SK-N-SH (cell line): ENCODE measurements at regions not wholly inside any gene's neighbourhood (a gene's known extent, or its start where the extent isn't known, plus 50 kb on each side); places are given as distances from the start of the nearest gene placed in this dataset.

Experiments
- CTCF ChIA-PET: fragments of 300-600, 350-600 bp; formaldehyde crosslinking; extraction: SDS; loops from one replicate; lab custom pipeline; 2021; lab: Yijun Ruan, JAX
- POLR2A ChIA-PET: fragments of 350-600 bp; sonication (Branson Sonifier 250); formaldehyde crosslinking; extraction: SDS; loops from one replicate; lab custom pipeline; 2020; ENCODE audit warnings: antibody characterized with exemption, inconsistent platforms; lab: Yijun Ruan, JAX
- DNase-seq: peaks from one replicate; pipeline ENCODE4 v3.0.0; 2012
- H2AFZ ChIP-seq: fragments of 200-600 bp; sonication (generic); 2 replicates; pipeline ENCODE4 v1.8.1; 2016; ENCODE audit warnings: antibody characterized with exemption, mild to moderate bottlenecking, low read depth
- H3F3A ChIP-seq: fragments of 200-600 bp; sonication (generic); replicated peaks from 2 replicates; pipeline ENCODE3; 2016; ENCODE audit warnings: antibody characterized with exemption, mild to moderate bottlenecking; ENCODE audit not compliant: insufficient read depth
- H3K27ac ChIP-seq, 2 experiments: fragments of 200-500 bp in 1 of 2; fragments of 200-600 bp in 1 of 2; sonication (Bioruptor generic) in 1 of 2; sonication (generic), shearing (Covaris generic) in 1 of 2; 2 replicates each; pipeline versions ENCODE4 v1.5.1 to v1.6.1; 2014 to 2016; ENCODE audit warnings: low read depth in 2 of 2, inconsistent platforms in 1 of 2, low read length in 1 of 2, mild to moderate bottlenecking in 1 of 2, mixed read lengths in 1 of 2
- H3K27me3 ChIP-seq: fragments of 200-600 bp; sonication (generic), shearing (Covaris generic); 2 replicates; pipeline ENCODE4 v1.6.1; 2016; ENCODE audit warnings: mixed run types; ENCODE audit not compliant: insufficient read depth
- H3K36me3 ChIP-seq, 2 experiments: fragments of 200-500 bp in 1 of 2; fragments of 200-600 bp in 1 of 2; sonication (Bioruptor generic) in 1 of 2; sonication (generic) in 1 of 2; replicated peaks in 1 of 2; 2 replicates each; pipeline versions ENCODE3 to v1.5.1; 2014 to 2016; ENCODE audit warnings: low read length in 1 of 2, mild to moderate bottlenecking in 1 of 2; ENCODE audit not compliant: insufficient read depth in 2 of 2, control insufficient read depth in 1 of 2
- H3K4me1 ChIP-seq, 2 experiments: fragments of 200-500 bp in 1 of 2; fragments of 200-600 bp in 1 of 2; sonication (Bioruptor generic) in 1 of 2; sonication (generic), shearing (Covaris generic) in 1 of 2; 2 replicates each; pipeline versions ENCODE4 v1.5.1 to v1.6.1; 2014 to 2016; ENCODE audit warnings: low read depth in 1 of 2, low read length in 1 of 2, mixed run types in 1 of 2; ENCODE audit not compliant: insufficient read depth in 2 of 2, control insufficient read depth in 1 of 2
- H3K4me2 ChIP-seq: fragments of 200-600 bp; sonication (generic), shearing (Covaris generic); 2 replicates; pipeline ENCODE4 v1.6.1; 2017; ENCODE audit warnings: mixed run types
- H3K4me3 ChIP-seq, 2 experiments: fragments of 200-500 bp in 1 of 2; fragments of 200-600 bp in 1 of 2; sonication (Bioruptor generic) in 1 of 2; sonication (generic), shearing (Covaris generic) in 1 of 2; 2 replicates each; pipeline versions ENCODE4 v1.5.1 to v1.8.1; 2014 to 2016; ENCODE audit warnings: low read depth in 2 of 2, inconsistent platforms in 1 of 2, low read length in 1 of 2, mild to moderate bottlenecking in 1 of 2, mixed read lengths in 1 of 2, moderate library complexity in 1 of 2
- H3K79me2 ChIP-seq: fragments of 200-600 bp; sonication (generic); 2 replicates; pipeline ENCODE4 v1.8.1; 2017; ENCODE audit warnings: mild to moderate bottlenecking; ENCODE audit not compliant: insufficient read depth
- H3K9ac ChIP-seq: fragments of 200-600 bp; sonication (generic); 2 replicates; pipeline ENCODE4 v1.6.1; 2017; ENCODE audit warnings: mixed run types
- H3K9me2 ChIP-seq: fragments of 200-600 bp; sonication (generic); 2 replicates; pipeline ENCODE4 v1.6.1; 2017; ENCODE audit warnings: mixed run types
- H3K9me3 ChIP-seq: fragments of 200-600 bp; sonication (generic); 2 replicates; pipeline ENCODE4 v1.6.1; 2017; ENCODE audit warnings: mixed run types, mild to moderate bottlenecking, moderate library complexity
- H4K20me1 ChIP-seq: fragments of 200-600 bp; sonication (generic); 2 replicates; pipeline ENCODE4 v1.6.1; 2017; ENCODE audit warnings: mild to moderate bottlenecking, mixed run types; ENCODE audit not compliant: insufficient read depth
- CHD2 ChIP-seq: fragments of 150-350 bp; IDR thresholded peaks from 2 replicates; pipeline ENCODE4 v1.6.1; 2018; ENCODE audit warnings: low read length; ENCODE audit not compliant: partially characterized antibody
- ELF1 ChIP-seq: IDR thresholded peaks from 2 replicates; pipeline ENCODE4 v1.4.0; 2012
- JUND ChIP-seq: IDR thresholded peaks from 2 replicates; pipeline ENCODE4 v1.4.0; 2012
- MEF2A ChIP-seq: IDR thresholded peaks from 2 replicates; pipeline ENCODE4 v1.4.0; 2012; ENCODE audit warnings: low read depth, borderline replicate concordance
- MXI1 ChIP-seq: IDR thresholded peaks from 2 replicates; pipeline ENCODE4 v1.6.1; 2012; ENCODE audit warnings: mild to moderate bottlenecking, low read depth, low read length, improper control_type of control experiment
- RFX5 ChIP-seq: IDR thresholded peaks from 2 replicates; pipeline ENCODE4 v1.6.1; 2012; ENCODE audit warnings: mild to moderate bottlenecking, improper control_type of control experiment, low read length
- RXRA ChIP-seq: IDR thresholded peaks from 2 replicates; pipeline ENCODE4 v1.4.0; 2012; ENCODE audit warnings: low read depth, mild to moderate bottlenecking, borderline replicate concordance
- TCF12 ChIP-seq: IDR thresholded peaks from 2 replicates; pipeline ENCODE4 v1.4.0; 2012
- TEAD4 ChIP-seq: IDR thresholded peaks from 2 replicates; pipeline ENCODE4 v1.4.0; 2012; ENCODE audit warnings: mild to moderate bottlenecking, borderline replicate concordance; ENCODE audit not compliant: insufficient read depth
- YY1 ChIP-seq: IDR thresholded peaks from 2 replicates; pipeline ENCODE4 v1.4.0; 2012; ENCODE audit warnings: low read depth, mild to moderate bottlenecking
- WGBS: methylation state at CpG from one replicate; pipeline ENCODE4 v1.1.6; 2017; ENCODE audit warnings: low lambda C conversion rate; 5-methylcytosine and 5-hydroxymethylcytosine counted together
- TF ChIP-seq, protein P1 (sequence below): IDR thresholded peaks from 2 replicates; pipeline ENCODE4 v1.6.1; 2012; ENCODE audit warnings: mild to moderate bottlenecking, low read depth, low read length, moderate library complexity
- TF ChIP-seq, protein P2 (sequence below): IDR thresholded peaks from 2 replicates; pipeline ENCODE4 v1.4.0; 2012; ENCODE audit warnings: low read depth, borderline replicate concordance

DNA sequence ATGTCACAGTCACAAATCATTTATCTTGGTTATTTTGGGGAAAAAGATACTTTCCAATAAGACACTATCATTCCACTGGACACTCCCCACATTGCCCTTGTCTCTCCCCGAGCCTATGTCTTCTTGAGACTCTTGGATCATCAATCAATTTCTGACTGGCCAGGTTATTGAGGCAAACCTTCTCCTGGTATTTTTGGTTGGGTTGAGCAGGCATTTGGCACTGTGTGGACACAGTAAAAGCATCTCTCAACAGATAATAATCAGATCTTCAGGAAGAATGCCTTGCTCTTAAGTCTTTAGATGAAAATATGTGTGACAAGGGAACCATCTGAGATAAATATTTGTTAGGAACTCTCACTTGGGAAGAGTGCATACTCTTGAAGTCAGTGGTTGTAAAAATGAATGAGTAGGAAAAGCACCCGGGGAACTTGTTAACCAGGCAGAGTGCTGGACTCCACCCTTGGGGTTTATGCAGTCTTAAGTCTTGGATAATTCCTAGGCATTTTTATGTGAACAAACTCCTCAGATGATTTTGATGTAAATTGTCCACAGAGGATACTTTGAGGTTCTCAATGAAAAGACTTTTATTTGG is 223.8 kb upstream of the CLINT1 start:
- ChIA-PET POLR2A (no interaction called here), CTCF (interaction anchor here (11.0 kb wide), 1 partner anchor 7 kb away, joined by 80 read pairs; no protein-coding TSS in a partner anchor)
- Histone ChIP-seq H3K9me3 (no peaks in the 10 kb centered on the region), H3K9ac (no peak overlapping the region), H3K27ac (peak overlapping the region in 1 of 2 experiments; percentile 40; a peak in 1 of 4 replicates), H3K4me3 (no peak overlapping the region), H3K79me2 (no peaks in the 10 kb centered on the region), H4K20me1 (no peaks in the 10 kb centered on the region), H3K9me2 (no peaks in the 10 kb centered on the region), H3F3A (no peaks in the 10 kb centered on the region), H3K4me1 (no peaks in the 10 kb centered on the region)
- WGBS = 49% methylated on average over 2 of the region's 2 CpGs
- TF ChIP-seq TCF12 = peak; percentile 15; the same call in 1 of the 2 replicates
- no peak for TF ChIP-seq MXI1
- TF ChIP-seq ELF1 = no peak
- no peak for TF ChIP-seq YY1
- TF ChIP-seq, all 33 proteins: peak for 1
- no peaks in the 10 kb centered on the region for H3K36me3 ChIP-seq
- H3K27me3 ChIP-seq = peaks cover 9% of the 10 kb centered on the region
- no peak overlapping the region for H3K4me2 ChIP-seq
- no peak overlapping the region for H2AFZ ChIP-seq
- no peak for DNase-seq

- H3K27ac ChIP-seq = no peak overlapping the region
- H3F3A ChIP-seq = no peaks in the 10 kb centered on the region
- ChIA-PET POLR2A (no interaction called here), CTCF (interaction anchor here (0.6 kb wide), 1 partner anchor 632 kb away, joined by 3 read pairs; no protein-coding TSS in a partner anchor)
- no peaks in the 10 kb centered on the region for H3K79me2 ChIP-seq
- DNase-seq = no peak
- no peak overlapping the region for H3K9ac ChIP-seq
- no peak for TF ChIP-seq RXRA
- no peak for TF ChIP-seq CHD2
- no peak overlapping the region for H3K4me3 ChIP-seq
- H4K20me1 ChIP-seq = no peaks in the 10 kb centered on the region
- 36% methylated on average over 1 of the region's 1 CpG for WGBS
- H3K9me2 ChIP-seq = no peaks in the 10 kb centered on the region
- H3K27me3 ChIP-seq = peaks cover 9% of the 10 kb centered on the region
- H3K36me3 ChIP-seq = no peaks in the 10 kb centered on the region
- peaks cover 0 to 3% of the 10 kb centered on the region in 2 experiments; a peak in 2 of 4 replicates for H3K4me1 ChIP-seq
- H2AFZ ChIP-seq = no peak overlapping the region
- no peaks in the 10 kb centered on the region for H3K9me3 ChIP-seq
- H3K4me2 ChIP-seq = no peak overlapping the region
Measured at GRCh38 chr5:158080112-158080511, 221.2 kb upstream of the CLINT1 start.

- H3K27ac ChIP-seq = no peak overlapping the region
- no peaks in the 10 kb centered on the region for H3K36me3 ChIP-seq
- ChIA-PET CTCF (interaction anchor here (0.7 kb wide), 1 partner anchor 1107 kb away, joined by 3 read pairs; no protein-coding TSS in a partner anchor), POLR2A (no interaction called here)
- H3F3A ChIP-seq = no peaks in the 10 kb centered on the region
- H3K4me1 ChIP-seq = peaks cover 0 to 3% of the 10 kb centered on the region in 2 experiments; a peak in 2 of 4 replicates
- peaks cover 9% of the 10 kb centered on the region for H3K27me3 ChIP-seq
- no peaks in the 10 kb centered on the region for H3K79me2 ChIP-seq
- WGBS = 69% methylated on average over 5 of the region's 5 CpGs
- TF ChIP-seq, protein P1, sequence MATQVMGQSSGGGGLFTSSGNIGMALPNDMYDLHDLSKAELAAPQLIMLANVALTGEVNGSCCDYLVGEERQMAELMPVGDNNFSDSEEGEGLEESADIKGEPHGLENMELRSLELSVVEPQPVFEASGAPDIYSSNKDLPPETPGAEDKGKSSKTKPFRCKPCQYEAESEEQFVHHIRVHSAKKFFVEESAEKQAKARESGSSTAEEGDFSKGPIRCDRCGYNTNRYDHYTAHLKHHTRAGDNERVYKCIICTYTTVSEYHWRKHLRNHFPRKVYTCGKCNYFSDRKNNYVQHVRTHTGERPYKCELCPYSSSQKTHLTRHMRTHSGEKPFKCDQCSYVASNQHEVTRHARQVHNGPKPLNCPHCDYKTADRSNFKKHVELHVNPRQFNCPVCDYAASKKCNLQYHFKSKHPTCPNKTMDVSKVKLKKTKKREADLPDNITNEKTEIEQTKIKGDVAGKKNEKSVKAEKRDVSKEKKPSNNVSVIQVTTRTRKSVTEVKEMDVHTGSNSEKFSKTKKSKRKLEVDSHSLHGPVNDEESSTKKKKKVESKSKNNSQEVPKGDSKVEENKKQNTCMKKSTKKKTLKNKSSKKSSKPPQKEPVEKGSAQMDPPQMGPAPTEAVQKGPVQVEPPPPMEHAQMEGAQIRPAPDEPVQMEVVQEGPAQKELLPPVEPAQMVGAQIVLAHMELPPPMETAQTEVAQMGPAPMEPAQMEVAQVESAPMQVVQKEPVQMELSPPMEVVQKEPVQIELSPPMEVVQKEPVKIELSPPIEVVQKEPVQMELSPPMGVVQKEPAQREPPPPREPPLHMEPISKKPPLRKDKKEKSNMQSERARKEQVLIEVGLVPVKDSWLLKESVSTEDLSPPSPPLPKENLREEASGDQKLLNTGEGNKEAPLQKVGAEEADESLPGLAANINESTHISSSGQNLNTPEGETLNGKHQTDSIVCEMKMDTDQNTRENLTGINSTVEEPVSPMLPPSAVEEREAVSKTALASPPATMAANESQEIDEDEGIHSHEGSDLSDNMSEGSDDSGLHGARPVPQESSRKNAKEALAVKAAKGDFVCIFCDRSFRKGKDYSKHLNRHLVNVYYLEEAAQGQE = no peak
- no peak for TF ChIP-seq RXRA
- no peak for TF ChIP-seq JUND
- no peak for TF ChIP-seq MEF2A
- TF ChIP-seq CHD2 = no peak
- TF ChIP-seq, protein P2, sequence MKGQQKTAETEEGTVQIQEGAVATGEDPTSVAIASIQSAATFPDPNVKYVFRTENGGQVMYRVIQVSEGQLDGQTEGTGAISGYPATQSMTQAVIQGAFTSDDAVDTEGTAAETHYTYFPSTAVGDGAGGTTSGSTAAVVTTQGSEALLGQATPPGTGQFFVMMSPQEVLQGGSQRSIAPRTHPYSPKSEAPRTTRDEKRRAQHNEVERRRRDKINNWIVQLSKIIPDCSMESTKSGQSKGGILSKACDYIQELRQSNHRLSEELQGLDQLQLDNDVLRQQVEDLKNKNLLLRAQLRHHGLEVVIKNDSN = no peak
- TF ChIP-seq RFX5 = no peak
- TF ChIP-seq TEAD4 = no peak
- no peaks in the 10 kb centered on the region for H4K20me1 ChIP-seq
- no peaks in the 10 kb centered on the region for H3K9me2 ChIP-seq
- DNase-seq = no peak
- no peak overlapping the region for H3K4me2 ChIP-seq
- H3K9ac ChIP-seq = no peak overlapping the region
- no peaks in the 10 kb centered on the region for H3K9me3 ChIP-seq
- no peak overlapping the region for H2AFZ ChIP-seq
- no peak overlapping the region for H3K4me3 ChIP-seq
Measured at GRCh38 chr5:158079097-158079496, 220.2 kb upstream of the CLINT1 start.
